ENCODE measurements at regions not wholly inside any gene's neighbourhood (a gene's known extent, or its start where the extent isn't known, plus 50 kb on each side); places are given as distances from the start of the nearest gene placed in this dataset.
A peak's percentile ranks its signal among the peaks of the same experiment; 100 is the strongest.

GRCh38 chr13:103694471-103694870 lies 628.3 kb upstream of the SLC10A2 start:
- H3K4me3 ChIP-seq, result no peak overlapping the region
- DNase-seq (ENCODE audit: low spot score) (no peak), ATAC-seq (peak; percentile 52)
- no peak overlapping the region for H2AFZ ChIP-seq
- no peaks in the 10 kb centered on the region for H3K27me3 ChIP-seq (ENCODE audit: insufficient read depth)
- H3K4me2 ChIP-seq, result no peak overlapping the region
- no peaks in the 10 kb centered on the region for H4K20me1 ChIP-seq (replicated peaks; ENCODE audit: insufficient read depth)
- H3K27ac ChIP-seq (ENCODE audit: low read depth), result no peak overlapping the region
- no peak for TF ChIP-seq ZNF331 (CRISPR knock-in tag; IDR thresholded peaks at IDR 0.05; ENCODE audit: low read depth)
- TF ChIP-seq STAT1 (IDR thresholded peaks at IDR 0.05; ENCODE audit: unreplicated experiment), result no peak
- no peak for TF ChIP-seq NANOG (IDR thresholded peaks at IDR 0.05; ENCODE audit: borderline replicate concordance)
- no peak for TF ChIP-seq EZH2 (IDR thresholded peaks at IDR 0.05; ENCODE audit: low read depth, unreplicated experiment)
- TF ChIP-seq POLR2AphosphoS5 (IDR thresholded peaks at IDR 0.05; ENCODE audit: low read depth), result no peak
- TF ChIP-seq REST (IDR thresholded peaks at IDR 0.05; ENCODE audit: unreplicated experiment), result no peak
- no peak for TF ChIP-seq JUNB (IDR thresholded peaks at IDR 0.05; ENCODE audit: unreplicated experiment)
- TF ChIP-seq ZNF114 (CRISPR knock-in tag; IDR thresholded peaks at IDR 0.05), result no peak
- no peak for TF ChIP-seq EZH2phosphoT487 (IDR thresholded peaks at IDR 0.05; ENCODE audit: unreplicated experiment)
- TF ChIP-seq ZNF462 (CRISPR knock-in tag; IDR thresholded peaks at IDR 0.05), result no peak
- no peaks in the 10 kb centered on the region for H3F3A ChIP-seq (replicated peaks; ENCODE audit: low read depth)
- no peaks in the 10 kb centered on the region for H3K36me3 Mint-ChIP-seq (ENCODE audit: low read depth)
- H3K27me3 Mint-ChIP-seq (ENCODE audit: insufficient read depth, low read depth, poor library complexity), result peaks cover 7% of the 10 kb centered on the region
- no peaks in the 10 kb centered on the region for H3K79me2 ChIP-seq (replicated peaks; ENCODE audit: insufficient read depth)
- H3K4me3 Mint-ChIP-seq, result no peak overlapping the region
- H3K9me2 ChIP-seq (ENCODE audit: insufficient read depth), result 0 out of 2 replicates have a peak, but pooled peaks cover 2% of the 10 kb centered on the region
- H3K4me1 Mint-ChIP-seq, result peaks cover 23% of the 10 kb centered on the region; the same call in 2 of the 3 replicates
- no peaks in the 10 kb centered on the region for H3K36me3 ChIP-seq (ENCODE audit: insufficient read depth)
- H3K27ac Mint-ChIP-seq, result no peak overlapping the region
- H3K9me3 Mint-ChIP-seq, result no peaks in the 10 kb centered on the region; the same call in 2 of the 3 replicates
- H3K4me1 ChIP-seq (ENCODE audit: insufficient read depth), result peaks cover 7% of the 10 kb centered on the region; the same call in 1 of the 2 replicates

Data from GM23338 (cell line).